H7 (cell line): ENCODE measurements at regions not wholly inside any gene's neighbourhood (a gene's known extent, or its start where the extent isn't known, plus 50 kb on each side); places are given as distances from the start of the nearest gene placed in this dataset.

Experiments used
- DNase-seq: peaks from one replicate; pipeline ENCODE4 v3.0.0; 2012
- H3K27me3 ChIP-seq: 2 replicates; pipeline ENCODE4 v1.6.0; 2011; ENCODE audit warnings: mild to moderate bottlenecking, low read length; ENCODE audit not compliant: control insufficient read depth, insufficient read depth
- H3K36me3 ChIP-seq: replicated peaks from 2 replicates; pipeline ENCODE4 v1.5.1; 2011; ENCODE audit warnings: low read length; ENCODE audit not compliant: control insufficient read depth, insufficient read depth
- H3K4me3 ChIP-seq: 2 replicates; pipeline ENCODE4 v1.5.1; 2011; ENCODE audit warnings: low read depth, mild to moderate bottlenecking, control low read depth, low read length, moderate library complexity; ENCODE audit not compliant: insufficient read depth

DNA sequence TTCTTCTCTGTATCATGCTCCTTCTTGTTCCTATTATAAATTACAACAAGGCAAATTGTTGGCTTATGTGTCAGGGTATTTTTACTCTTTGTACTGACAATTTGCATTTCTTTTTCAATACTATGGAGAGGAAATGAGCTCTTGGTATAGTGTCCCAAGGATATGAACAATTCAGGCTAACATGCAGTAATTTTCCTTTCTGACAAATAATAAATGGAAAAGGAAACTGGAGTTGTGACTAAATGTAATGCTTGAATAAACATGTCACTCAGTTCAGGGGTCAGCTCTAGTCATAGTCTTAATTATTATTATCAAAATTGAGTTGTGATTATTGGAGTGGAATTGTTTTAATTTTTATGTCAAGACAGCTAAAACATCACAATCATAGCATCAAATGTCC is 256.0 kb upstream of the ZPLD1 start:
- DNase-seq, result no peak
- H3K4me3 ChIP-seq, result no peak overlapping the region
- H3K36me3 ChIP-seq, result no peaks in the 10 kb centered on the region
- H3K27me3 ChIP-seq, result no peaks in the 10 kb centered on the region

DNA sequence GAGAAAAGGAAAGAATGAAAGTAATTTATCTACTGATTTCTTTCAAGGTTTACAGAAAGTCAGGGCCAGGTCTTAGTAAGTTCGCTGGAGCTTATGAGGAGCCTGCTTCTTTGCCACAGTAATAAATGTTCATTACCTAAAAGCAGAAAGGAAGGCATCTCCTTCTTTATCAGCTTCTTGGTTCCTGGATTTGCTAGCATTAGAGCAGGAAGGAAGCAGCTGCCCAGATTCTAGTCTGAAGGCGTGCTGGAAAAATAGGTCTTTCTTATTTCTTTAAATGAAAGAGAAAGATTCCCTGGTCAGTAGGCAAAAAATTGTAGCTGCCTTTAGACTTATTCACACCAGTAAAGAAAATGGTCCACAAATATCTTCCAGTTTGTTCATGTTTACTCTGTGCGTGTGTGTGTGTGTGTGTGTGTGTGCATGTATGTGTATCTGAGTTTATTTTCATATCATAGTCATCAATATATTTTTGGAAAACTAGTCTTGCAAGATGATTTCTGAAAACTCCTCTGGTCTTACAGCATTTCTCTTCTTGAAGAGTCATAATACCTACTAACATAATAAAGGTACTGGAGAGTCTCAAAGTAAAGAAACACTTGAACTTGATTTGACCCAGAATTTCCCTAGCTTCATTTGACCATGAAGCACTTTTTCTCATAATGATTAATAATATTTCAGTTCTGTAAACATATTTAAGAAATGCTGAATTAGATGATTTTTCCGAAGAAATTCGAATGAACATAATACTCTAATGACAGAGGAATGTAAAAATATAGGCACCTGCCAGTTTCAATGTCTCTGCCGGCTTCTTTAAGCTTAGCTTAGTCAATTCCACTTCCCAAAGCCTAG is 255.3 kb upstream of the ZPLD1 start:
- H3K4me3 ChIP-seq, result no peak overlapping the region
- DNase-seq, result no peak

DNA sequence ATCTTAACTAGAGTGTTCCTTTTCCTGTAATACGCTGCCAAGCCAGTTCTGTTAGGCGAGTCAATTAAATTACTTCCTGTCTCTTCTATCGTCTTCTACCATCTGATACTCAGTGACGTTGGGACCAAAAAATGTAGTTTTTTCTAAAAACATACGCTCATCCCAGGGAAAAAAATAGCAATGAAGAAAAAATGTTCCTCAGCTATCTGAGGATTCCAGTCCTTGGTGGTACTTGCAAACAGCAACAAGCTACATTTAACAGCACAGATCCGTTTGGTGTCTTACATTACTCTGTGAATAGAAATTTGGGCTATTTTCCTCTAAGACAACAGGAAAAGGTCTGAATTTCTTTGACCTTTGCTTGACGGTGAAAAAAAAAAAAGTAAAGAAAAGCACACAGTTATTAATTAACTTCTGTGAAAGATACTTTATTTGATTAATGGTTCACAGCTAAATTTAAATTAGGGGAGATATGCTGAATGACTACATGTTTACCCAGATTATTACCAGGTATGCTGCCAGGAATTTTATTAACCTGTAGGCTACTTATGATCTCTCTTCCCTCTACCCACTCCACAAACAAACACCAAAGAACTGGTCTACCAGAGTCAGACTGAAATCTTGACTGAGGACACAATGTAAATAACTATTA is 254.4 kb upstream of the ZPLD1 start:
- Histone ChIP-seq H3K27me3 (no peaks in the 10 kb centered on the region), H3K36me3 (no peaks in the 10 kb centered on the region), H3K4me3 (no peak overlapping the region)
- DNase-seq, result no peak

More for the DNA sequence above, 255.3 kb upstream of the ZPLD1 start:
- H3K36me3 ChIP-seq, result no peaks in the 10 kb centered on the region
- H3K27me3 ChIP-seq, result no peaks in the 10 kb centered on the region

DNA sequence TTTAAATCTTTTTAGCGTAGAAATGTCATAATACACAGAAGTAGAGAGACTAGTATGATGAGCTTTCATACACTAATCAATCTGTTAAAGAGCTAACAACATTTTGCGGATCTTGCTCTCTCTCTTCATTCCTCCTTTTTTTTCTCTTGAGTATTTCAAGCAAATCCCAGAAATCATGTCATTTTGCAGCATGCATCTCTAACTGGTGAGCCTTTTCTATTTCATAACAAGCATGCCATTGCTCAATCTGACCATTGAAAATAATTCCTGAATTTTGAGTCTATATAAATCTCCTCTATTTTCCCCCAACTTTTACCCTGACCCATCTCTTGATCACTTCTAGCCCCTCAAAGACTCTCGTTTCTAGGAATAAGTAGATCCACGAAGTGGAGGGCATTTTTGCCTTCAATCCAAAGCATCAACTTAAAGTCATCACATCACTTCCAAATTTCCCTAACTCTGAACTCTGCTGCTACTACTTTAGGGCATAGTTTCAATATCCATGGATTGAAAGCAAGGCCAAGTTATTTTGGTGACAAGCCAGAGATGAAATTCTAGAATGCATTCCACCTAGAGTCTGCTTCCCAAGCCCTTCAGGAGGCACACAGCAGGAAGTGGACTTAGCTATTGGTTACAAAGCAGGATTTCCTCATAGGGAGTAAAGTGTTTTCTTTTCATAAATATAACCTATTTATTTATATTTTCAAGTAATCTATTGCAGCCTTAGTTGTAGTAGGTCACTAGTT is 253.5 kb upstream of the ZPLD1 start:
- Histone ChIP-seq H3K4me3 (no peak overlapping the region), H3K36me3 (no peaks in the 10 kb centered on the region), H3K27me3 (no peaks in the 10 kb centered on the region)
- peak; percentile 5 for DNase-seq

DNA sequence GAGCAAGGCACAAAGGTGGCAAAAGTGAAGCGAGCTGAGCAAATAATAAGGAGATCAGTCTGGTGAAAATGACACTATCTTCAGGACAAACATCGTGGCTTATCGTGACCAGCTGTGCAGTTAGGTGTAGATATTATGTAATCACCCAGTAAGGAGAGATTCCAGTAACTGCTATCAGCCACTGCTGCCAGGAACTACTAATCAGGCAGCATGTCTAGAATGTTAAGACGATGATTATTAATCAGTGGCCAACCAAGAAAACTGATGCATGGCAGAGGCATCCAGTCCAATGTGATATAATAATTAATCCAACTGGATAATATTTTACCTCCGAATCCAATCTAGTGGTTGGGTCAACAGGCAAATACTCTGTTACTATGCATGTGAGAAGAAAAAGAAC is 252.7 kb upstream of the ZPLD1 start:
- H3K4me3 ChIP-seq, result no peak overlapping the region
- H3K27me3 ChIP-seq, result no peaks in the 10 kb centered on the region
- H3K36me3 ChIP-seq, result no peaks in the 10 kb centered on the region
- DNase-seq, result no peak

DNA sequence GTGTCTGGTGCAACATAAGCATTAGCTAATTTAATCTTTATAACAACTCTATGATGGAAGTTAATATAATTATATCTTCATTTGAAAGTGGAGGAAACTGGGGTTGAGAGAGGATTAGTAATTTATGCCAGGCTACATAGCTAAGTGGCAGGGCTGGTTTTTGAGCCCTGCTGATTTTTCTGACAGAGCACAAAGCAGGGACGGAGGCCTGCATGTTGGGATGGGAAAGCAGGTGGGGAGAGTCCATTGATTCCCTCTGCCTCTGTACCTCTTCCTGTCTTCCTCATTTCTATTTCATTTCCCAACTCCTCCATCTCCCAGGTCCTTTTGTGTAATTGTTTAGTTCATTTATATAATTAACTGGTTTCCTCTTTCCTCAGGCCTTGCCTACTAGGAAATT is 251.6 kb upstream of the ZPLD1 start:
- no peaks in the 10 kb centered on the region for H3K36me3 ChIP-seq
- peak; percentile 2 for DNase-seq

DNA sequence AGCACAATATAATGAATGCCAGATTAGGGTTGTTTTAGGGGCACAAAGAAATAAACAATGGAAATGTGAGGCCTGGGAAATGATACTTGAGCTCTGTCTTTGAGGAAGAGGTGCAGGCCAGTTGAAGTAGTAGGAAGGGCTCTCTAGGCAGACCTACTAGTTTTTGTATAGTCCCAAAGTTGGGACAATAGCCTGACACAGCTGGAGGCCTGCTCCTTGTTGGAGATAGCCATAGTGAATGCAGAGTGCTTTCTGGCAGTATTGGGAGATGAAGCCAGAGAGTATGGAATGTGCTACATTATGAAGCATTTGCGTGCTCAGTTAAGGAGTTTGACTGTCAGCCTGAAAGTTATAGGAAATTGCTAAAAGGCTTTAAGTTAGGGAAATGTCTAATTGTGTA is 251.2 kb upstream of the ZPLD1 start:
- Histone ChIP-seq H3K27me3 (no peaks in the 10 kb centered on the region), H3K36me3 (no peaks in the 10 kb centered on the region), H3K4me3 (no peak overlapping the region)
- DNase-seq, result peak; percentile 4

More for the DNA sequence above, 251.6 kb upstream of the ZPLD1 start:
- no peaks in the 10 kb centered on the region for H3K27me3 ChIP-seq
- no peak overlapping the region for H3K4me3 ChIP-seq

DNA sequence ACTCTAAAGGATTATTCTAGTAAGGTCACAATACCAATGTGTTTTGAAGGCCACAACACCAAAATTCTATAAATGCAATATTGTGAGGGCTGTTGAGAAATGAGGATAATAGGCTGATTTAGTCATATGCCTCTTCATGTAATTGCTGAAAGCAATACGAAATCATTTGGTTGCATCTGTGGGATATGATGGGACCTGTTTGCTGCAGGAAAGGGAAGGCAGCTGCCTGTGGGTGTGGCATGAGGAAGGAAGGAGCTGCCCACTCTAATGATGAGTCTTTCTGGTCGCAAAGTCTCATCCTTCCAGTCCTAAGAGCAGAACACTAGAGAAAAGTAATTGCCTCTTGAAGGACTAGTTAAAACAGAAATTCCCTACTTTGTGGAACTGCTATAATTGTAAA is 245.3 kb upstream of the ZPLD1 start:
- no peak for DNase-seq
- H3K4me3 ChIP-seq, result no peak overlapping the region
- H3K27me3 ChIP-seq, result no peaks in the 10 kb centered on the region
- H3K36me3 ChIP-seq, result no peaks in the 10 kb centered on the region

DNA sequence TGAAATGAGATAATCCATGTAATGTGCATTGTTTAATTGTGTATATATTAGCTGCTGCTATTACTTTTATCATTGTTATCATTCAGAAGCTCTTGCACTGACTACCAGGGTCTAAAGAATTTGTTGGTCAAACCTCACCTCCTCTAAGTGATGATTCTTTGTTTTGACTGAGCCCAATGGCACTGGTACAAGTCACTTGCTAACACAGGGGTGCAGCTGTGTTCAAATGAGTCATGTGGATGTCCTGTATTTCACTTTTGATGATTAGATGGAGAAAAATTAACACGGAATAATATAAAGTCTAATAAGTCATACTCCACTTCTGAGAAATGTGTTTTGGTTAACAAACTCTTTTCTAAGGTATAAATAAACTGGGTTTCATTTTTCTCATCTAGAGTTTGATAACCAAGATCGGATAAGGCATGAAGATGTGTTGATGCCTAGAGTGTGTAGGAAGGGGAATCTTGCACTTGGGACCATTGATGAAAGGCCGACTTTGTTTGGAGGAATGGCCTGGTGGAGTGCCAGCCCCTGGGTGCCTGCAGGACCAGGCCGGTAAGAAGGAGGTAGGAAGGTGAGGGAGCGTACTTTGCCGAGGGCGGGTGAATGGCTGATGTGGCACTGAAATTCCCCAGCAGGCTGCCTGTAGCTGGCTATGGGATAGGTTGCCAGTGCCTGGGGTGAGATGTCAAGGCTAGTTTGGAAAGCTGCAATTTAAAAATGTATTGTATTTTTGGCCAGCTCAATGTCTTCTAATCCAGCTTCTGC is 244.7 kb upstream of the ZPLD1 start:
- no peak for DNase-seq
- H3K36me3 ChIP-seq, result no peaks in the 10 kb centered on the region
- no peak overlapping the region for H3K4me3 ChIP-seq
- H3K27me3 ChIP-seq, result no peaks in the 10 kb centered on the region

DNA sequence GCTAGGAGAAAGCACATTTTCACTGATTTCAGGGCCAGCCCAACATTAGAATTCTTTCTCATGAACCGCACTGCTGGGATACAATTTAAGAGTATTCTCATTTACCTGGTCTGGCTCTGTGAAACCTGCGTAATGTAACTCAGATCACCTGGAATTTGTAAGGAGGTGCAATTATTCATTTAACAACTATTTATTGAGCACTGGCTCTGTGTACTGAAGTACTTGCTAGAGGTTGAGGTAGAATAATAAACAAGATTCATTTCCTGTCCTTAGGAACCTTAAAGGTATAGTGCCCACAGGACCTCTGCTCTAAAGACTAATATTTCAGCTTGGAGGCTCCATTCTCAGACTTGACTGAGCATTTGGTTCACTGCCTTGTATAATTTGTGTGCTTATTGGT is 242.2 kb upstream of the ZPLD1 start:
- no peak overlapping the region for H3K4me3 ChIP-seq
- no peaks in the 10 kb centered on the region for H3K36me3 ChIP-seq
- no peaks in the 10 kb centered on the region for H3K27me3 ChIP-seq
- DNase-seq, result no peak

DNA sequence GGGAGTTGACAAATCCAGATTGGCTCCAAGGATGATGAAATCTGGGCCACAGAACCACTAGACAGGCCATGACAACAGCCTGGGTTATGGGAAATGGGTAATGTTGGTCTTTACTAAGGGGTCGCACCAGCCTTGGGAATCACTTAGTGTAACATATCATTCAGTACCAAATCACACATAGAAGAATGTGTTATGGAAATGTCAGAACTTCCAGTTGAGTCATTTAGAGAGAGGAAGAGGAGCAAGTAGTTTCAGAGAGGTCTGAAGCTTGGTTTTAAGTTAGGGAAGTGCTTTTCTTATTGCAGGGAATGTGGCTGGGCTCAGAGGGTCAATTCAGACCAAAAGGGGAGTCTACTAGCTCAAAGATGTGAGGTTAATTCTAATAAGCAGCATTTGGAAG is 241.6 kb upstream of the ZPLD1 start:
- DNase-seq, result no peak
- Histone ChIP-seq H3K27me3 (no peaks in the 10 kb centered on the region), H3K36me3 (no peaks in the 10 kb centered on the region), H3K4me3 (no peak overlapping the region)

DNA sequence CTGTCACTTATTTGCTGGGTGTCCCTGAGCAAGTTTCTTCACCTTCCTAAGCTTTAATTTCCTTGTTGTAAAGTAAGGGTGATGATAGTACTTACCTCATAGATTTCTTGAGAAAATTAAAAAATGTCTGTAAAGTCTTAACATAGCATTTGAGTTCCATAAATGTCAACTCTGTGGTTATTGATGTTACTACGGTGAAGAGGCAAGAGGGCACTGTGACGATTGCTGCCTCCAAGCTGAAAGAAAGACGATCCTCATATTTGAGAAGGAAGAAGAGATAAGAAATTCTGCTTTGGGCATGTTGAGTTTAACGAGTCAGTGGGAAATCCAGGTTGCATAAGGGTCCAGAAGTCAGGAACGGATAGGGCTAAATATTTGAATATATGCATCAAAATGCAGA is 240.8 kb upstream of the ZPLD1 start:
- no peaks in the 10 kb centered on the region for H3K36me3 ChIP-seq
- no peaks in the 10 kb centered on the region for H3K27me3 ChIP-seq
- no peak overlapping the region for H3K4me3 ChIP-seq
- no peak for DNase-seq

DNA sequence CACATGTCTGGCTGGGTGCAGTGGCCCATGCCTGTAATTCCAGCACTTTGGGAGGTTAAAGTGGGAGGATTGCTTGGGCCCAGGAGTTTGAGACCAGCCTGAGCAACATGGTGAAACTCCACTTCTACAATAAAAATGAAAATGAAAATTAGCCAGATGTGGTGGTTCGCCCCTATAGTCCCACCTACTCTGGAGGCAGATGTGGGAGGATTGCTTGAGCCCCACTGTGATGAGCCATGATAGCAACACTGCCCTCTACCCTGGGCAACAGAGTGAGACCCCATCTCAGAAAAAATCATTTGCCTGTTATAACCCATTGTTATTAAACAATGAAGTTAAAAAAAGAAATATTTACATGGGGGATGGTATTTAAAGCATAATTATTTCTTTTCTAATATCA is 240.1 kb upstream of the ZPLD1 start:
- no peak for DNase-seq
- no peak overlapping the region for H3K4me3 ChIP-seq
- H3K36me3 ChIP-seq, result no peaks in the 10 kb centered on the region
- H3K27me3 ChIP-seq, result no peaks in the 10 kb centered on the region

DNA sequence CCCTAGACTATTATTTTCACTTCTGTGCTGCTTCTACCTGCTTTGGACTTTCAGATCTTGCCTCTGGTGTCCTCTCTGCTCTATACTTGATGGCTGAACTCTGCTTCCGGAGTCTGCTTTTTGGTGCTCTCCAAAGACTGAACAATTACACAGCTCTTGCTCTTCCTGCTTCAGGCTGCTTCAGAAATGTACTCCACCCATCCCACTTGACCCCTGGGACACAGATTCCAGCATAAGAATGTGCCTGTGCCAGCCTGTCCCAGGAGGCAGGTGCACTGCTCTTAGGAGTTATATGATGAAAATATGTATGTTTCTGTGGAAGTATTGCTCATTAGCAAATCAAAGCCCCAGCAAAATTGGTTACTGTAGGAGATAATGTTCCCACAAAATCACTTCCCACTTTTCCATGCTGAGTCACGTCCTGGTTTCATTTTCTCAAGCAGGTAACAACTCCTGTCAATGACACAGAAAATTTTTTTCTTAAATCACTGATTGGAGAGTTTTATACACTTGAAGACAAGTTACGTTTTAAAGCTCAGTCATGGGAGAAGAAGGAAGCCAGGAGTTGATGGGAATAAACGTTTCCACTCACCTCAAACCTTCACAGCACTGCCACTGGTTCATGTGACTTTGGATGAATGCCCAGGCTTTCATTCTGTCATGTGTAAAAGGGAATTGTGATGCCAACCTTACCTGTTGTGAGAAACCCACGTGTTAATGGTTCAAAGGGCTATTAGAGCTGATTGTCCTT is 239.4 kb upstream of the ZPLD1 start:
- Histone ChIP-seq H3K4me3 (no peak overlapping the region), H3K36me3 (no peaks in the 10 kb centered on the region), H3K27me3 (no peaks in the 10 kb centered on the region)
- DNase-seq, result no peak
